NCI-H187 treated with DMSO at 0.1 percent for 48 hours (cell line): ENCODE measurements at regions not wholly inside any gene's neighbourhood (a gene's known extent, or its start where the extent isn't known, plus 50 kb on each side); places are given as distances from the start of the nearest gene placed in this dataset.

Experiments
- DNase-seq: peaks from one replicate; lab custom pipeline; 2025; lab: John Stamatoyannopoulos, UW

DNA sequence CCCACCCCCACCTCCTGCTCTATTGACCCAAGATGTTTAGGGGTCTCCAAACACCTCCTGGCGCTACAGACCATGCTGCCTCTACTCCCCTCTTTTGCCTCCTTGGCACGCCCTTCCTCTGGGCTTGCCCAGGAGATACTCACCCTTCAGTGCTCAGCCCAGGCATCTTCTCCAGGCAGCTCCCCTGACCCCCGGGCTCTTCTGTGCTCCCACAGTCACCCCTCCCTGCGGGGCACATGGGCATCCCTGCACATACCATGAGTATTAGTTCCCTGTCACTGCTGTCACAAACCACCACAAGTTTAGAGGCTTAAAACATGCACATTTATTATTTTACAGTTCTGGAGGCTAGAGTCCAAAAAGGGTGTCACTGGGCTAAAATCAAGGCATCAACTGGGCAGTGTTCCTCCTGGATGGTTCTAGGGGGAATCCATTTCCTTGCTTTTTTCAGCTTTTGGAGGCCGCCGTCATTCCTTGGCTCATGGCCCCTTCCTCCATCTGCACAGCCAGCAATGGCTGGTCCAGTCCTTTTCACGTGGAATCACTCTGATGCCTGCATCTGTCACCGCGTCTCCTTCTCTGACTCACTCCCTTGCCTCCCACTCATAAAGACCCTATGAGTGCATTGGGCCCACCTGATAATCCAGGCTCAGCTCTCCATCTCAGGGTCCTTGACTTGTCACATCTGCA lies 230.4 kb upstream of the COPS8 start:
- no peak for DNase-seq

DNA sequence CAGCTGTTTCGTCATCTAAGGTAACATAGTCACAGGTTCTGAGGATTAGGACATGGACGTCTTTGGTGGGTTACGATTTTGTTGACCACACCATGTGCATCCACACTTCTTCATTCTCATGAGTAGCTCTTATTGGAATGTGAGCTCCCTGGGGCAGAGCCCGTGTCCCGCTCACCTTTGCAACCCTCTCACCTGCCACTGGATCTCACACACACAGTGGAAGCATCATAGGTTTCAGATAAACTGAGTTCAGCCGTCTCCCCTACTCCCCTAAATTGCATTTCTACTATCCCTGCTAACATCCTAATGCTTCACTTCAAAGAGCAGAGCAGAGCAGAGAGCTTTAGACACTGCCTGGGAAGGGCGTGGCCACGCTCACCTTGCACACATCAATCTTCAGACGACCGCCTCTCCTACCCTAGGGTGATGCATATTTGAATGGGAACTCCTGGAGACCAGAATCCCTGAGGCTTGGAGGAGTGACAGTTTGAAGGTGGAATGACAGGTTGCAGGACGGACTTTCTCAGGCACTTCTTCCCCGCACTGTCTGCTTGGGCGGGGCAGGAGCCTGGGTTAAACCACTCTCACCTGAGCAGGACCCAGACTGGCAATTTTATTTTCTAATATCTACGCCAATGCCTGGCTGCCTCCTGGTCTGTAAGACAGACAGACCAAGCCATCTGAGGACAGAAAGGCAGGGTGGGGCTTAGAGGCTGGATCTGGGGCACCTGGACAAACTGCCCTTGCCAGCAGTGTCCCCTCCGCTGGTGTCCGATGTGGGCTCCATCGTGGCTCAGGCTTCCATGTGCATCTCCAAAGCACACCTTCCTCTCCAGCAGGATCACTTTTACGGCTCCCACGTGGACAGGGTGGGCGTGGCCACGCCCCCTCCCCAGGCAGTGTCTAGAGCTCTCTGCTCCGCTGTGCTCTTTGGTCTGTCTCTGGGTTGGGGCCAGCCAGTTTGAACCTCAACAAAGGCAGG lies 229.5 kb upstream of the COPS8 start:
- no peak for DNase-seq

DNA sequence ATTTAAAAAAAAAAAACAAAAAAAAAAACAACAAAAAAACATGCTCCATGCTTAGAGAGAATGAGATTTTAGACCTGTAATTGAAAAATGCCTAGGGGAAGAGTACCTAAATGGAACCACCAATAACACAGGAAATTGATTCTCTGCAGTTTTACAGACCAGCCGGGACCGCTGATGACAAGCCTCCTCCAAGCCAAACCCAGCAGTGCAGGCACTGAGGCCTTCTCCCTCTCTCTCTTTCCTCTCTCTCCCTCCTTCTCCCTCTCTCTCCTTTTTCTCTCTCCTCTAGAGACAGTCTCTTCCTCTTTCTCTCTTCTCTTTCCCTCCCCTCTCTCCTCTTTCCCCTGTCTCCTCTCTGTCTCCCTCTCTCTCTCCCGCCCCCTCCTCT lies 228.8 kb upstream of the COPS8 start:
- DNase-seq, result no peak

DNA sequence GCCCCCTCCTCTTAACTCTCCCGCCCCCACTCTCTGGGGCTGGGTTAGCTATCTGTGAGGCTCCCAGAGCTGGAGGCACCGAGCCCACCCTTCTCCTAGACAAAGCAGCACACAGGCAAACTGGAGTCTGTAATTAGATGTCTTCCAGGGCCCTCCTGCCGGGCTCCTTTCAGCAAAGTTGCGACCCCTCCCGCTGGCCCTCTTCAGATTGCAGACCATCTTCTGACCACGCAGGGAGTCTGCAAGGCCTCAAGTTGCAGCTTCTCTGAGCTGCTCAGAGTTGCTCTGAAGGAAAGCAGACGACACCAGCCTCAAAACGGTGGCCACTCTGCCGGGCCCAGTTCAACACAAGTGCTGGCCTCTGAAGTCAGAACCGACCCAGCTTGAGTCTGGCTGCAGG lies 228.4 kb upstream of the COPS8 start:
- no peak for DNase-seq

DNA sequence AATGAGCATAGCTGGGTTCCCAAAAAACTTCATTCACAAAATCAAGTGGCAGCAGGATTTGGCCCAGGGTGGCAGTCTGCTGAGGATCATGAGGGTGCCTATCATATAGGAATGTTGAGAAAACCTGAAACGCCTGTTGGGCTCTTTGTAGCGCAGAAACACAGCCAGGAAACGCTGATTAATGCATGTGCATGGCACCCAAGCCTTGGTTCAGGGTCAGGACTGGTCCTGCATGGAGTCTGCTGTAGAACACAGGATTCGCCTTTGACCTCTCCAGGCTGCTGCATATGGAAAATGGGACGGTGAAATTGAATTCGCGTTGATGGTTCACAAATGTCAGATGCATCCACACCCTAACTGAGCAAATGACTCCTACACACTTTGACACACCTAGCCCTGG lies 227.9 kb upstream of the COPS8 start:
- no peak for DNase-seq

DNA sequence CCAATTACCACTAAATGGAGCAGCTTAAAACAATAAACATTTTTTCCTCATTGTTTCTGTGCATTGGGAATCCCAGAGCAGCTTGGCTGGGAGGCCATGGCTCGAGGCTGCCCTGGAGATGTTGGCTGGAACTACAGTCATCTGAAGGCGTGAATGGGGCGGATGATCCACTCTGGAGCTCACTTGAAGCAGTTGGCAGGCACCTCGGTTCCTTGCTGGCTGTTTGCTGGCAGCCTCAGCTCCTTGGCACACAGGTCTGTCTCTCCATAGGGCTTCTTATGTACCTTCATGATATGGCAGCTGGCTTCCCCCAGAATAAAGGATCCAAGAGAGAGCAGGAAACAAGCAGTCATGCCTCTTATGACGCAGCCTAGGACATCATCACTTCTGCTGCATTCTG lies 227.0 kb upstream of the COPS8 start:
- no peak for DNase-seq

DNA sequence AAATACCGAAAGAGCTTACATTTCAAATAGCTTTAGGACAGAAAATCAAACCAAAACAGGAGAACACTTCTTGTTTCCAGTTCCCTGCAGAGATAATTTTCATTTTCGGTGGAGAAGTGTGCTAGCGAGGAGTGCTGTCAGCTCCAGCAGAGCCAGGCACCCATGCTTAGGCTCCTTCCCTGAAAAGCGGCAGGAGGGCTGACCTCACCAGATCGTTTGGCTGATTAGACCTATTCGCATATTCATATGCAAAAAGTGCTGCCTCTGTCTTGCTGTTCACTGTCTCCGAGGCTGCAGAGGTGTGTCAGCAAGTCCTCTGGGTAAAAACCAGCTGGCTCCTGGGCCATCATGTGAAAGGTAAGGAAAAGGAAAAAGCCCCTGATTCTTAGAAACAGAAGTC lies 225.8 kb upstream of the COPS8 start:
- no peak for DNase-seq

DNA sequence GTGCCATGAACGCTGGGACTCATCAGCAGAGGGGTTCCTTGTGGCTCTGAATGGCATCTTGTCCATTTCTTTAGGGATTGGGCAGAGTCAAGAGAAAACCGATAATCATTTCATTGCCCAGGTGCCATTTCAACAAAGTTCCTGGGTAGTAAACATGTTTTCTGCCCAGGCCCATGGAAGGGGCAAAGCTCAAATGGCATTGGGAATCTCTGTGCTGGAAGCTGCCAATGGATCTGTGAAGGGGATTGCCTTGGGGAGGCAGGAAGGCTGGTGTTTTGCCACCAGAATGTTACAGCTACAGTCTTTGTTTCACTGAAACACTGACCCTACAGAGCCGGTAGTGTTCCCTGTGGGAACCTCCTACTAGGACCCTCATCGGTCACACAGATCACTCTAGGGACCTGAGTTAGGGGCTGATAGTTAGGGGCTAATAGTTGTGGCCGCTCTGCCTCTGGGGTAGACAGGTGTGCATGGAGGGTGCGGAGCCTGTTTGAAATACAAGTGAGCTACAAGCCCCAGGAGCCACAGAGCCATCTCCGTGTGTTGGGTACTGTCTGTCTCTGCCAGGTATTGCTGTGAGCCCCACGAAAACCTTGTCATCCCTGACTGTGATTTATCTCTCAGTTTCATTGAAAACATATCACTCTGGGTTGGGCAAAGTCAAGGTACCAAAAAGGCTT lies 224.4 kb upstream of the COPS8 start:
- DNase-seq, result no peak

DNA sequence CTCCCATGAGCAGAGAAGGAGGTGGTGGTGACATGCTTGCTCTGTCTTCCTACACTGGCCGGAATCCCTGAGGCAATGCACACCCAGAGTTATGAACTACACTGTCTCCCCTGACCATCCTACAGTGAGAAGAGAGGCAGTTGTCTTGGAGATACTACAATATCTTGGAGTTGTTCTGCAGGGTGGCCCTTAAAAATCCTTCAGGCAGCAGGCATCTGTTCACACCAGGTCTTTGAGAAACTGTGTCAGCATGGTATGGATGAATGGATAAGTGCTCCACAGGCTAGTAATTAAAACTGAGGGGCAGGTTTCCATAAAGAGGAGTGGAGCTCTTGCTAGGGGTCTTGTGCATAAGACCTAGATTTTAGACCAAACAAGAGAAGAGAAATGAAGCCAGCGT lies 223.7 kb upstream of the COPS8 start:
- no peak for DNase-seq

DNA sequence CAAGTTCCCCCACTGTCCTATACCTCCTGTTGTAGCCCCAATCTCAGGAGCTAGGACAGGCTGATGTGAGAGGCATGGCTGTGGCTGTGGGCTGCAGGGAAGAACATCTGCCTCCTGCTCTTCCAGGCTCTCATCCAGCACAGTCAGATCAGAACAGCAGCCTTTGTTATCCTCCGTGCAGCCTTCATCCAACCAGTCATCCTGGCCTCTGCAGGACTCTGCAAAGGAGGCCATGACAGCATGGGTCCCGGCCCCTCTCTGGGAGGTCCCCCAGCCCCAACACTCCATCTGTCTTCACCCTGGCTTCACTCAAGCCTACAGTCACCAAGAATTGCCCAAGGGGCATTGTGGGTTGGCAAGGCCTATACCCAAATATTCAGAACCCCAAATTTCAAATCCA lies 223.2 kb upstream of the COPS8 start:
- no peak for DNase-seq

DNA sequence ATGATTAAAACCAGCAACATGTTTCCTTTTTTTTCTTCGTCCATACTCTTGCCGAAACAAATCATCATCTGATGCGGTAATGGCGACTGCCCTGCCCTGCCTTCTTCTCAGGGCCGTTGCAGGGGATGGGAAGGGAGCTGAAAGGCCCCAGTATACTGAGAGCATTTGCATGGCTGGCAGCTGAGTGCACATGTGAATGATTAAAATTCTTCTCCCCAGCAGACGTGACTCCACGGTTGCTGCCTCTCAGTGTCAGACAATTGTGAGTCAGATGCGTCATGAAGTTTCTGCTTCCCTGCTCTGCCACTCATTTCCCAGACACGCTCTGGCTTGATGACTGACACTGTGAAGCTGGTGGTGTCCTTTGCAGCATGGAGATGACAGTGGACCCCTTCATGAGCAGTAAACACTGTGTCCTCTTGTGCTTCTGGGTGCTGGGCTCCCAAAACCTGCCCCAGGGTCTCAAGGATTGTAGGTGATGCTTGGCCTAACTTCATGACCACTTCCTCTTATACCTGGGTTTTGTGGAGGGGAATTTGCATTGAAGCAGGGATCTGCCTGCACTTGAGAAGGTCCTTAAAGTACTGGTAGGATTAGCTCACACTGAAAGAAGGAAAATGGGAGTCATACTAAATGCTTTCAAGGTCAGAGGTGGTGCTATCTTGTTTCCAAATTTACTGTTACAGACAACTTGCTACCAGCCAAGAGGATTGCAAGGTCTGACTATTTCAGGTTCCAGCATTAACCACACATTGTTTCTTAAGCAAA lies 222.5 kb upstream of the COPS8 start:
- DNase-seq, result no peak

DNA sequence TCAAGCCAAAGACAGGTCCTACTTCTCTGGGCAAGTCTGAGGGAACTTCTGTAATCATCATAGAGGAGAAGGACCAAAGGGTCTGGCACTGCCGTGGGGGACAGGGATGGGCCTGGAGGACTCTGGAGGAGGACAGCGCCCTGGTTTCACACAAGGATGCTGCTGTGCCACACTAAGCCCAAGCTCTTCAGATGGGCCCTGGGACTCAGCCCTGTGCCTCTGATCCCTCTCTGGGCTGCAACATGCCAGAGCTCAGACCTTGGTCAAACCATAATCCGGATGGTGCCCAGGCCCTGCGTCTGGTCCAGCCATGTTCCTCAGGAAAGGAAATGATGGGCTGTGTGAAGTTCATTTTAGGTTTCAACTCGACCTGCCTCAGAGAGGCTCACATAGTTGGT lies 222.0 kb upstream of the COPS8 start:
- DNase-seq, result no peak

DNA sequence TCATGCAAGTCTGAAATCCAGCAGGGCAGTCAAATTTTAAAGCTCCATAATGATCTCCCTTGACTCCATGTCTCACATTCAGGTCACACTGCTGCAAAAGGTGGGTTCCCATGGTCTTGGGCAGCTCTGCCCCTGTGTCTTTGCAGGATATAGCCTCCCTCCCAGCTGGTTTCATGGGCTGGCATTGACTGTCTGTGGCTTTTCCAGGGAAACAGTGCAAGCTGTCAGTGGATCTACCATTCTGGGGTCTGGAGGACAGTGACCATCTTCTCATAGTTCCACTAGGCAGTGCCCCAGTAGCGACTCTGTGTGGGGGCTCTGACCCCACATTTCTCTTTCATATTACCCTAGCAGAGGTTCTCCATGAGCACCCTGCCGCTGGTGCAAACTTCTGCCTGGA lies 220.6 kb upstream of the COPS8 start:
- no peak for DNase-seq

DNA sequence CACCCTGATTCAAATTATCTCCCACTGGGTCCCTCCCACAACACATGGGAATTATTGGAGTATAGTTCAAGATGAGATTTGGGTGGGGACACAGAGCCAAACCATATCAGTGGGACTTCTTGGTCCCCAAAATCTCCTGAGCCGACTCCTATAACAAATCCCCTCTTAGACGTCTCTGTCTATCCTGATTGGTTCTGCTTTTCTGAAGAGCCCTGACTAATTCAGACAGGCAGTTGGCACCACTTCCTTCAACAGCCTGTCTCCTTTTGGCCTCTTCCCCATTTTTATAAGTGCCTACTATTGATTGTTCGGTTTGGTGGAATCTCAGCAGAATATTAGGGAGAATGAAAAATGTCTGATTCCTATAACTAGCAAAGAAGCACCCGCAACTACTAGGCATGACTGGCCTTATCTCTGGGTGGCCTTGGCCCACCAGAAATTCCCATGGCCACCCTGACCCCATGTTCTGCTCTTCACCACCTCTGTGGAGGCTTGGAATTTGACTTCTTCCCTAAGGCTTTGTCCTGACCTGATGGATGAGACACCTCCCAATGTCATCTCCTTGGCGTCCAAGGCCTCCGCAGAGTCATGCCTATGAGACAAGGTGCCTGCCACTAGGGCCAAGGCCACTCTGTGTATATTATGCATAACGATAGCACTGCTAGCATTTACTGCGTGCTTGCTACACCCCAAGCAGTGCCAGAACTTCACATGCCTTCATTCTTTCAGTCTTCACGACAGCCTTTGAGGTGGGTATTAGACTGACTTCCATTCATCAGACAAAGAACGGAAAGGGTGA lies 218.9 kb upstream of the COPS8 start:
- DNase-seq, result no peak

DNA sequence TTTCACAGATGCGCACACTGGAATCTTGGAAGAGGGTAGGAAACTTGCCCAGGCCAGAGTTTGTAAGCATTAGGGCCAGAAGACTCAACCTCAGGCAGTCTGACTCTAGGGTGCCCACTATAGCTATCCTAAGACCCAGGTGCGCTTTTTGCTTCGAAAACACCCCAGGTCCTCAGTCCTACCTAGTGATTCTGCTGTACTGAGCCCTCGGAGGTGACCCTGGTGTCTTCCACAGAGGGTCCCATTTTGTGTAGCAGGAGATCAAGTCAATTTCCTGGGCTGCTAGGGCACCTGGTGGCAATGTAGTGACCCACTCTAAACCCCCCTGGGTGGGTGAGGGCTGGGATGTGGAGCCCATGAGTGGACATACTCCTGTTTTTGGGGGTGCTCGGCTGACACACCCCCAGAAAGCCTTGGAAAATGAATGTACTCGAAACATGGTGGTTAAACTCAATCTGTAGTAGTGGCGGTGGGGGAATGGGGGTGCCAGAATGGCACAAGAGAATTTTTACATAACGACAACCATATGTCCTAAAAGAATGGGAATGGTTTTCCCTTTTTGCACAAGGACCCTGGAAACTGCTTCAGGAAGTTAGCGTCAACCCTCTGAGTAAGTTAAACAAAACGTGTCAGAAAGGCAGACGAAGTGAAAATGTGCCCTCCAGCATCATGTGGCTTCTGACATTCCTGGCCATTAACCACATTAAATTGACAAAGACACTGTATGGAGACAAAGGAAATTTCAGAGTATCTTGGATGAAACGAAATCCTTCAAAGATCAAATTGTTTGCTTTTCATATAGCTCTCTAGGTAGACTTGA lies 218.0 kb upstream of the COPS8 start:
- no peak for DNase-seq

DNA sequence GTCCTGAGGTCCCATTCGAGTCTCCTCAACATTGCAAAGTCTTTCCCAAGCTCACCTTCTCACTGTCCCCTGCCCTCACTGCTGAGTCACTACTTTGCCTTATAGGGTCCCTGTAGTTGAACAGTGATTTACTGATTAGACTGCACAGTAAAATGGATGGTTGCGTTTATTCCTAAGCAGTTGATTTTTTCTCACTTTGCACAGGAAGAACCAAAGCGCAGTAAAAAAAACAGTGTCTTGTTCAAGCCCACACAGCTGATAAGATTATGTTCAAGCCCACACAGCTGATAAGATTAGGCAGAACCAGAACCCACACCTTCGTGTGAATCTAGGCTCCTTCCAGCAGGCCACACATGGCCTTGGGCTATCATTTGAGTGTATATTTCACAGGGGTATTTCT lies 215.3 kb upstream of the COPS8 start:
- DNase-seq, result no peak

DNA sequence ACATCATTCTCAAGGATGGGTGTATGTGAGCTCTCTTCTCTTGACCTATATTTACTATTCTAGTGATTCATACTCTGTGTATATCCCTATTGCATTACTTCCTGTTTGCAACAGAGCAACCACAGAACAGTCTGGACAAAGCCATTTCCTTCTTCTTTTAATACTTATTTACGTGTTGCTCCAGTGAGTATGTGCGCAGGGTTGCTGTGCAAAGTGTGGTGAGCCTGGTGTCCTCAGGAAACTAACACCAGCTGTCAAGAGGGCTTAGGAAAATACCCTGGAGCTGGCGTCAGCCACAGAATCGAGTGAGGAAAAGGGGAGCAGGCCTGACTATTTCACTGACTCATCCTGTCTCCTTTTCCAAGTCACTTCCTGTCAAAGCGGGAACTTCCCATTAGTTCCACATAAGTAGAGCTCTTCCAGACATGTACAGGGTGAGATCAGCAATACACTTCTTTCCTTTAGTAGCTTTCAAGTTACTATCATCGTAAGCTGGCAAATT lies 214.1 kb upstream of the COPS8 start:
- no peak for DNase-seq

DNA sequence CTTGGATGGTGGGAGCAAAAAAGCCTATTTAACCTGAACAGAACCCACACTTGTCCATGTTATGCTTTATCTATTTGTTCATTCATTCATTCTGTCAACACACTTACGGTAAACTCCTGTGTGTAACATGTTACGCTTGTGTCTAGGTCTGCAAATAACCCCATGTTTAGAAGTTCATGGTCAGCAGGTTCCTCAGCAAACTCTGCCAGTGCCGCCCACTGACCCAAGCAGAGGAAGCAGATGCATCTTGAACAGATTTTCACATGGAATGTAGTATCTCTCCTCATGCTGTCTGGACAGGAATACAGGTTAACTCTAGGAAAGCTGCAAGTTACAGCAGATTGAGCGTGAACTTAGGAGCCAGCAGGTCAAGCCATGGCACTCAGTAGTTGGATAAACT lies 213.7 kb upstream of the COPS8 start:
- DNase-seq, result no peak

DNA sequence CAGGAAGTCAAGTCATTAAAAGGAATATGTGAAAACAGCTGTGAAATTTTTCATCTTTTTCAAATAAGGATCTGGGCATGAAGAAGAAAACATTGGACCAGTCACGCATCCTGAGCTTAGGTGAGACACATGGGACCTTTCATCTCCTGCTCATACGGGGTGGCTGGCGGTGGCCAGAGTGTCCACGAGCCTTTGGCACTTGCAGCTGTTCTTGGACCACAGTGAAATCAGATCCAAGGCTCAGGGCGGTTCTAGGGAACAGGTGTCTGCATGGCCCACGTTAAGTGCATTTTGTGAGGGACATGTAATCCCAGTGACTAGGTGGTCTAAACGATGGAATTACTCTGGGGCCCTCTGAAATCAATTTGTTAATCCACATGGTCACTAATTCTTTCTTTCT lies 212.7 kb upstream of the COPS8 start:
- no peak for DNase-seq

DNA sequence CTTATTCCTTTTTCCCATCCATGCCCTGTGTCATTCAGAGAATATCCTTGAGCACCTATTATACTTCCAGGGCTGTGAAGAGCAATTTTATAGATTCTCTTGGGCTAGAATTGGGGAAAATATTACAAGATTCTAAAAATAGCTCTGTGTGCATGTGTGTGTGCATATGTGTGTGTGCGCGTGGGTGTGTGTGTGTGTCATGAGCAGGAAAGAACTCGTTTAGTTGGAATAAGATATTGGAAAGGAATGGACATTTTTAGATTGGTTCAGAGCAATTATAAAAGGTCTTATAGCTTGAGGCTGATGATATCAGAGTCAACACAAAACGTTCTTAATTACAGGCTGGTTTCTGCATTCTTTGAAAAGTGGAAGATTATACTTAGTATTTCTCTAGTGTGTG lies 212.1 kb upstream of the COPS8 start:
- no peak for DNase-seq
